ENCODE measurements at regions not wholly inside any gene's neighbourhood (a gene's known extent, or its start where the extent isn't known, plus 50 kb on each side); places are given as distances from the start of the nearest gene placed in this dataset.
A peak's percentile ranks its signal among the peaks of the same experiment; 100 is the strongest.

- DNase-seq = no peak
- intact Hi-C loops (cut with DNase I) = no loop called here
- H3K27ac ChIP-seq = no peak overlapping the region
- H3K4me3 ChIP-seq = no peak overlapping the region
- H3K9me3 ChIP-seq = no peaks in the 10 kb centered on the region
- H3K27me3 ChIP-seq (ENCODE audit: insufficient read depth in 3 of 3, low read length in 2 of 3) = no peaks in the 10 kb centered on the region
- no peak for ATAC-seq
- no peak for TF ChIP-seq CTCF (IDR thresholded peaks at IDR 0.05)
- no peaks in the 10 kb centered on the region for H3K4me1 ChIP-seq
- no peaks in the 10 kb centered on the region for H3K36me3 ChIP-seq (ENCODE audit: insufficient read depth in 1 of 2, low read depth in 1 of 2)
- WGBS, 3 donors = 48 to 62% (median 55%) methylated on average over 3 of the region's 3 CpGs
Observed at GRCh38 chr3:146781059-146781458, 175.9 kb upstream of the PLSCR5 start.

GRCh38 chr3:146780251-146780650 lies 175.1 kb upstream of the PLSCR5 start:
- Histone ChIP-seq H3K9me3 (no peaks in the 10 kb centered on the region), H3K27me3 (ENCODE audit: insufficient read depth in 3 of 3, low read length in 2 of 3) (no peaks in the 10 kb centered on the region), H3K4me3 (no peak overlapping the region), H3K27ac (no peak overlapping the region), H3K36me3 (ENCODE audit: insufficient read depth in 1 of 2, low read depth in 1 of 2) (no peaks in the 10 kb centered on the region), H3K4me1 (no peaks in the 10 kb centered on the region)
- intact Hi-C loops (cut with DNase I) = no loop called here
- no peak for DNase-seq
- ATAC-seq = no peak
- WGBS, 3 donors = 62 to 79% (median 68%) methylated on average over 2 of the region's 2 CpGs
- TF ChIP-seq CTCF (IDR thresholded peaks at IDR 0.05) = no peak

GRCh38 chr3:146777941-146778340 lies 172.8 kb upstream of the PLSCR5 start:
- no peak for TF ChIP-seq CTCF (IDR thresholded peaks at IDR 0.05)
- DNase-seq (no peak), ATAC-seq (no peak)
- Histone ChIP-seq H3K36me3 (ENCODE audit: insufficient read depth in 1 of 2, low read depth in 1 of 2) (no peaks in the 10 kb centered on the region), H3K4me1 (no peaks in the 10 kb centered on the region), H3K27me3 (ENCODE audit: insufficient read depth in 3 of 3, low read length in 2 of 3) (no peaks in the 10 kb centered on the region), H3K27ac (no peak overlapping the region), H3K4me3 (no peak overlapping the region), H3K9me3 (no peaks in the 10 kb centered on the region)
- intact Hi-C loops (cut with DNase I) = no loop called here

- WGBS, 3 donors = 93 to 98% (median 96%) methylated on average over 24 to 34 of the region's 34 CpGs
- intact Hi-C loops (cut with DNase I) = no loop called here
- DNase-seq (peak in 1 of 2 donors; percentile 39), ATAC-seq (no peak)
- H3K9me3 ChIP-seq = no peaks in the 10 kb centered on the region
- no peaks in the 10 kb centered on the region for H3K4me1 ChIP-seq
- no peak for TF ChIP-seq CTCF (IDR thresholded peaks at IDR 0.05)
- H3K27me3 ChIP-seq (ENCODE audit: insufficient read depth in 3 of 3, low read length in 2 of 3) = no peaks in the 10 kb centered on the region
- no peaks in the 10 kb centered on the region for H3K36me3 ChIP-seq (ENCODE audit: insufficient read depth in 1 of 2, low read depth in 1 of 2)
- no peak overlapping the region for H3K4me3 ChIP-seq
- no peak overlapping the region for H3K27ac ChIP-seq
Observed at GRCh38 chr3:146772211-146772743, 167.1 kb upstream of the PLSCR5 start.

GRCh38 chr3:146770881-146771280 lies 165.7 kb upstream of the PLSCR5 start:
- DNase-seq (no peak), ATAC-seq (no peak)
- Histone ChIP-seq H3K9me3 (no peaks in the 10 kb centered on the region), H3K4me3 (no peak overlapping the region), H3K27ac (no peak overlapping the region), H3K4me1 (no peaks in the 10 kb centered on the region), H3K27me3 (ENCODE audit: insufficient read depth in 3 of 3, low read length in 2 of 3) (no peaks in the 10 kb centered on the region), H3K36me3 (ENCODE audit: insufficient read depth in 1 of 2, low read depth in 1 of 2) (no peaks in the 10 kb centered on the region)
- no peak for TF ChIP-seq CTCF (IDR thresholded peaks at IDR 0.05)
- 46 to 68% (median 59%) methylated on average over 1 of the region's 1 CpG for WGBS, 3 donors
- intact Hi-C loops (cut with DNase I) = no loop called here

Data from psoas muscle (tissue), 7 donors.